Nephron progenitor cell (in vitro differentiated cells): ENCODE measurements at regions not wholly inside any gene's neighbourhood (a gene's known extent, or its start where the extent isn't known, plus 50 kb on each side); places are given as distances from the start of the nearest gene placed in this dataset.
"Not testable (repeated sequence)": the region's sequence is repeated elsewhere in the genome, so short reads cannot be mapped to it uniquely, and the experiment has no call there.

Experiments
- DNase-seq: peaks from one replicate; pipeline ENCODE4 v3.0.0; 2021
- H3K27ac Mint-ChIP-seq: 2 replicates; pipeline ENCODE4 v1.8.0; 2021; ENCODE audit warnings: mild to moderate bottlenecking, moderate library complexity, mixed read lengths
- H3K27me3 Mint-ChIP-seq: 2 replicates; pipeline ENCODE4 v1.8.0; 2021; ENCODE audit warnings: mild to moderate bottlenecking, low read depth, mixed read lengths; ENCODE audit not compliant: poor library complexity
- H3K36me3 Mint-ChIP-seq: 2 replicates; pipeline ENCODE4 v1.8.0; 2021; ENCODE audit warnings: low read depth, mixed read lengths
- H3K4me1 Mint-ChIP-seq: 2 replicates; pipeline ENCODE4 v1.8.0; 2021; ENCODE audit warnings: mixed read lengths
- H3K4me3 Mint-ChIP-seq: 2 replicates; pipeline ENCODE4 v1.8.0; 2021; ENCODE audit warnings: mild to moderate bottlenecking, moderate library complexity, mixed read lengths
- H3K9me3 Mint-ChIP-seq: 2 replicates; pipeline ENCODE4 v1.8.0; 2021; ENCODE audit warnings: mild to moderate bottlenecking, moderate library complexity, mixed read lengths
- CTCF ChIP-seq: fragments of 200-600 bp; sonication (generic); IDR thresholded peaks from 2 replicates; pipeline ENCODE4 v1.5.0; 2021; ENCODE audit warnings: antibody characterized with exemption

- H3K4me3 Mint-ChIP-seq = no peak overlapping the region
- no peak overlapping the region for H3K27ac Mint-ChIP-seq
- peaks cover 18% of the 10 kb centered on the region for H3K4me1 Mint-ChIP-seq
- H3K36me3 Mint-ChIP-seq = no peaks in the 10 kb centered on the region
- H3K27me3 Mint-ChIP-seq = peaks cover 3% of the 10 kb centered on the region
- TF ChIP-seq CTCF = no peak
- DNase-seq = no peak
- no peaks in the 10 kb centered on the region for H3K9me3 Mint-ChIP-seq
Measured at GRCh38 chr3:145903472-145904013, 257.4 kb downstream of the PLOD2 start.

- TF ChIP-seq CTCF = no peak
- peaks cover 17% of the 10 kb centered on the region for H3K4me1 Mint-ChIP-seq
- no peaks in the 10 kb centered on the region for H3K36me3 Mint-ChIP-seq
- H3K4me3 Mint-ChIP-seq = no peak overlapping the region
- H3K27ac Mint-ChIP-seq = no peak overlapping the region
- H3K9me3 Mint-ChIP-seq = no peaks in the 10 kb centered on the region
- peaks cover 3% of the 10 kb centered on the region for H3K27me3 Mint-ChIP-seq
- DNase-seq = no peak
Measured at GRCh38 chr3:145904138-145904537, 256.8 kb downstream of the PLOD2 start.

GRCh38 chr3:145906301-145906700, 254.7 kb downstream of the PLOD2 start:
- no peak for DNase-seq
- Mint-ChIP-seq H3K4me3 (no peak overlapping the region), H3K4me1 (no peaks in the 10 kb centered on the region), H3K27me3 (peaks cover 3% of the 10 kb centered on the region), H3K36me3 (no peaks in the 10 kb centered on the region), H3K9me3 (no peaks in the 10 kb centered on the region), H3K27ac (no peak overlapping the region)
- TF ChIP-seq CTCF = no peak

- peaks cover 3% of the 10 kb centered on the region for H3K27me3 Mint-ChIP-seq
- no peak overlapping the region for H3K27ac Mint-ChIP-seq
- no peaks in the 10 kb centered on the region for H3K9me3 Mint-ChIP-seq
- DNase-seq = no peak
- H3K4me3 Mint-ChIP-seq = no peak overlapping the region
- no peaks in the 10 kb centered on the region for H3K36me3 Mint-ChIP-seq
- TF ChIP-seq CTCF = no peak
- no peaks in the 10 kb centered on the region for H3K4me1 Mint-ChIP-seq
Measured at GRCh38 chr3:145906755-145907154, 254.2 kb downstream of the PLOD2 start.

- no peak for TF ChIP-seq CTCF
Measured at GRCh38 chr3:145911016-145911415, 250.0 kb downstream of the PLOD2 start.

GRCh38 chr3:145915787-145916186, 245.2 kb downstream of the PLOD2 start:
- H3K27ac Mint-ChIP-seq = no peak overlapping the region
- no peak overlapping the region for H3K4me3 Mint-ChIP-seq
- H3K4me1 Mint-ChIP-seq = peaks cover 8% of the 10 kb centered on the region
- H3K36me3 Mint-ChIP-seq = peaks cover 5% of the 10 kb centered on the region
- DNase-seq = no peak
- no peaks in the 10 kb centered on the region for H3K27me3 Mint-ChIP-seq
- TF ChIP-seq CTCF = no peak
- peaks cover 20% of the 10 kb centered on the region for H3K9me3 Mint-ChIP-seq

More at GRCh38 chr3:145911016-145911415, 250.0 kb downstream of the PLOD2 start:
- Mint-ChIP-seq H3K27ac (no peak overlapping the region), H3K9me3 (no peaks in the 10 kb centered on the region), H3K27me3 (no peaks in the 10 kb centered on the region), H3K36me3 (no peaks in the 10 kb centered on the region), H3K4me1 (peaks cover 8% of the 10 kb centered on the region), H3K4me3 (no peak overlapping the region)
- no peak for DNase-seq

- not testable (repeated sequence) for H3K27ac Mint-ChIP-seq, H3K36me3 Mint-ChIP-seq, H3K27me3 Mint-ChIP-seq, H3K4me3 Mint-ChIP-seq, H3K4me1 Mint-ChIP-seq, DNase-seq
- H3K9me3 Mint-ChIP-seq = peaks cover 22% of the 10 kb centered on the region
Measured at GRCh38 chr3:145927736-145928135, 233.2 kb downstream of the PLOD2 start.
